NB4 (cell line): ENCODE measurements at regions not wholly inside any gene's neighbourhood (a gene's known extent, or its start where the extent isn't known, plus 50 kb on each side); places are given as distances from the start of the nearest gene placed in this dataset.

ENCODE experiments used
- CTCF ChIP-seq: IDR thresholded peaks from one replicate; pipeline ENCODE4 v1.5.1; 2012; ENCODE audit warnings: low read depth, low read length
- MYC ChIP-seq: IDR thresholded peaks from 2 replicates; pipeline ENCODE4 v1.6.1; 2011; ENCODE audit warnings: low read depth, low read length
- POLR2A ChIP-seq: IDR thresholded peaks from 2 replicates; pipeline ENCODE4 v1.6.1; 2011; ENCODE audit warnings: mild to moderate bottlenecking; ENCODE audit not compliant: insufficient read length; ENCODE audit errors: extremely low read depth

GRCh38 chr12:58547217-58547616, 373.1 kb downstream of the LRIG3 start:
- TF ChIP-seq CTCF (no peak), POLR2A (no peak), MYC (no peak)
